Activated gamma-delta T cell treated with Interleukin-2 at 50 U/mL for 16 hours (primary cell): ENCODE measurements at regions not wholly inside any gene's neighbourhood (a gene's known extent, or its start where the extent isn't known, plus 50 kb on each side); places are given as distances from the start of the nearest gene placed in this dataset.

Experiments
- DNase-seq: peaks from one replicate; pipeline ENCODE4 v3.0.0-alpha.2; 2020

- DNase-seq, result no peak
Observed at GRCh38 chr6:105901583-105901982, 184.6 kb upstream of the PRDM1 start.

GRCh38 chr6:105900125-105900937 lies 185.8 kb upstream of the PRDM1 start:
- DNase-seq, result no peak

GRCh38 chr6:105898286-105898685 lies 187.8 kb upstream of the PRDM1 start:
- DNase-seq, result no peak

- no peak for DNase-seq
Observed at GRCh38 chr6:105897131-105897530, 189.0 kb upstream of the PRDM1 start.

DNA sequence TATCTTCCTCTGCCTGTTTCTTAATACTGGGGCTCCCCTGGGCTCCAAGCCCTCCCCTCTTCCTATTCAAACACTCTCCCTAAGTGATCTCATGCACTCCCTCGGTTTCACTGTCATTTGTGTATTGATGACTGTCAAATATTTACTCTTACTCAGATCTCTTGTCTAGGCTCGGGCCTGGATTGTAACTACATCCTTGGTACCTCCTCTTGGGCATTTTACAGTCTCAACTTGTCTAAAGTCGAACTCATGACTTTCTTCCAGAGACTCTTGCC lies 189.4 kb upstream of the PRDM1 start:
- no peak for DNase-seq

DNA sequence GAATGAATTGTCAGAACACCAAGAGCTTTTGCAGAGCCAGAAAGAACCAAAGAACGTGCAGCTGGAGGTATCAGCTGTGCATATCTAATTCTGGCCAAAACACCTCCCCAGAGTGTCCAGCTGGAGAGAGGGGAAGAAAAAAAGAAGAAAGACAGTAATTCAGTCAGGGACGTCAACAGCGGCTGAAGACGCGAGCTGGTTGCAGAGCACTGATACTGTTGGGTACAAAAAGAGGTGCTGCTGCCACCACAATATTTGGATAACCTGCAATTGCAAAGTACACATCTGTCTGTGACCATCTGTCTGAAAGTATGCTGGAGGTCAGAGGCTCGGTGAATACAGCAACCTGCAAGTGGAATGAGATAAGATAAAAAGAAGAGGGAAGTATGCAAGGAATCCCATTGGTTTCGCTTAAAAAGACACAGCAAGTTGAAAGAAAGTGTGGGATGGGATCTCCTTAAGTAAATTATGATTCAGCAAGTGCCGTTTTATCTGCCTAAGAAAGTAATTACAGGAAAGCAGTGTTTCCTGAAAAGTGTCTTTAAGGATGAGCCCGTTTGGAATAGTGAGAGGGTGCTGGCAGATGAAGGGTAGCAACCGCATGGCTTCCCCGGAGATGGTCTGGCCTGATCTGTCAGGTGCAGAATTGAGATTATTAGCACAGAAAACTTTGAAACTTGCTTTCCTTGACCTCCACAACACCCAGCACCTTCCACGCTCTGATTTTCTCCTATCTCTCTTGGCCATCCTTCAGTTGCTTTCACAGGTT lies 189.9 kb upstream of the PRDM1 start:
- DNase-seq, result no peak

DNA sequence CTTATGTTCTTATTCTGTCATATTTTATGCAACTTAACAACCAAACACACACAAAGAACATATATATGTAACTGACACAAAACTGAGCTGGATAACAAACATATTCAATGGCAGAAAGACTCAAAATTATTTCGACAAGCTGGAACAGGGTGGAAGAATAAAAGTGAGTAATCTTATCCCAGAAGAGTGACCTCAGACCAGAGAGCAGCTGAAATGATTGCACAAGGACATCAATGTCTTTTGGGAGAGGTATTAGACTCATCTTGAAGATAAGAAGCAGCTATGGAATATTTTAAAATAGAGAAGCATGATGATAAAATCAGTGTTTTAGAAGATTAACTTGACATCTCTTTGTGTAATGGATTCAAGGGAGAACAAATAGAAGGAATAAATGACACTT lies 191.6 kb upstream of the PRDM1 start:
- no peak for DNase-seq

- no peak for DNase-seq
Observed at GRCh38 chr6:105893741-105894140, 192.4 kb upstream of the PRDM1 start.

GRCh38 chr6:105892577-105893262 lies 193.4 kb upstream of the PRDM1 start:
- DNase-seq, result no peak

GRCh38 chr6:105890521-105891244 lies 195.5 kb upstream of the PRDM1 start:
- DNase-seq, result no peak

- DNase-seq, result no peak
Observed at GRCh38 chr6:105889902-105890301, 196.2 kb upstream of the PRDM1 start.

DNA sequence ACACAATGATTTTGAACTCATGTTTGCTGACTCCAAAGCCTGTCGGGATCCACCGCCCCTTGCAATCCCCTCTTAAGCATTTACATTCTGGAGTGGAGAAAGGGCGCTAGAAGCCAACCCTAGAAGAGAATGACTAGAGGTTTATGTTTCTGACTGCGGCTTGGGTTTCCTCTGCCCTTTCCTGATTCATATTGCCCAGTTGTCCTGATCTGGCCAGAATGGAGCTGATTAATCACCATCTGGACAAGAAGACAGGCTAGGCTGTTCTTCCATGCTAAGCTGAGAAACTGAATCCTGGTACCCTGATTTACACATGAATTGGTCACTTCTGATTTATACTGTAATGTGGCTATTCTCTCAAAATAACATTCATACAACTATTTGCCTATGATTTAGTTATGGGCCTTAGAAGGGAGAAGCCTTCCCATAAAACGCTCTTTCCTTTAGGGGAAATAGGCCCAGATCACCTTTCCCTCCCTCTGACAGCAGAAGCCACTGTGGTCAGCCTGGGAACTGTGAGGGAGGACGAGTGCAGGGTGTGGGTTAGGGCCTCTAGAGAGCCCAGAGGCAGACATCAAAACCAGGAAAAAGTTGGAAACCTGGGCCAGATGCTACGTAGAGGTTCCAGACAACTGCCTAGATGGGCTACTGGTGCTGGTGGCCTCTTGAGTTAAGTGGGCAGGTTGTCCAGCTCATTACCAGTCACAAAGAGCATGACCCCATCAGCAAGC lies 199.2 kb upstream of the PRDM1 start:
- DNase-seq, result no peak

GRCh38 chr6:105886066-105886813 lies 199.9 kb upstream of the PRDM1 start:
- DNase-seq, result no peak

DNA sequence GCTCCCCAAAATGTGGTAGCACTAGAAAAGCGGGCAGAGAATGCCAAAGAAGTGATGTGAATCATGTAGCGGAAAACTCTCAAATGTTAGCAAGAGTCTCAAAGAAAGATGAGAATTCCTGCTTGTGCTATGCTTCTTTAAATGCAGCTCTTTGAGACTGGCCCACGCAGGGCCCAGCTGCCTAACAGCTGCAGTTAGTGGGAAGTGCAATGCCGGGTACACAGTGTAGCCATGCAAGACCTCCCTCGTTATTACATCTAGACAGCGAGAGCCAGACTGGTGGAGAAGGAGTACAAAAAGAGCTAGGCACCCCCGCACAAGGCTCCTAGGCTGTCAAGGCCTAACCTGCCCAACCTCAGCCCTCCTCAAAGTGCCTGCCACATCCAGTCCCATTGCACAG lies 201.7 kb upstream of the PRDM1 start:
- DNase-seq, result no peak

- no peak for DNase-seq
Observed at GRCh38 chr6:105884011-105884410, 202.1 kb upstream of the PRDM1 start.

DNA sequence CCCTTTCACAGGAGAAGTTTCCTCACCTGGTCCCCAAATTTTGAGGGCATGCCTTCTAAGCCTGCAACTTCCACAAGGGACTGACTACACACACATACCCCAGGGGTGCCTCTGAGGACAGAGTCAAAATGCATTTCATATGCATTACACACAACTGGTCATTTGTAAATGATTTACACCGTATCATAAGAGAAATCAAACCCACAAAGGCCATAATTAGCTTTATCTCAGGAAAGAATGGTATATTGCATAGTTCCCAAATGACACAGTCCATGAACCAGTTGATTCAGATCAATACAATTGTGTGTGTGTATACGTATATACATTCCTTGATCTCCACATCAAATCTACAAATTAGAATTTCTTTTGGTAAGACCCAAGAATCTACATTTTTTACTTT lies 203.3 kb upstream of the PRDM1 start:
- no peak for DNase-seq

GRCh38 chr6:105882121-105882803 lies 203.9 kb upstream of the PRDM1 start:
- DNase-seq, result no peak

GRCh38 chr6:105881608-105882007 lies 204.5 kb upstream of the PRDM1 start:
- DNase-seq, result no peak

GRCh38 chr6:105880030-105880492 lies 206.1 kb upstream of the PRDM1 start:
- DNase-seq, result no peak

GRCh38 chr6:105879146-105879545 lies 207.0 kb upstream of the PRDM1 start:
- no peak for DNase-seq

DNA sequence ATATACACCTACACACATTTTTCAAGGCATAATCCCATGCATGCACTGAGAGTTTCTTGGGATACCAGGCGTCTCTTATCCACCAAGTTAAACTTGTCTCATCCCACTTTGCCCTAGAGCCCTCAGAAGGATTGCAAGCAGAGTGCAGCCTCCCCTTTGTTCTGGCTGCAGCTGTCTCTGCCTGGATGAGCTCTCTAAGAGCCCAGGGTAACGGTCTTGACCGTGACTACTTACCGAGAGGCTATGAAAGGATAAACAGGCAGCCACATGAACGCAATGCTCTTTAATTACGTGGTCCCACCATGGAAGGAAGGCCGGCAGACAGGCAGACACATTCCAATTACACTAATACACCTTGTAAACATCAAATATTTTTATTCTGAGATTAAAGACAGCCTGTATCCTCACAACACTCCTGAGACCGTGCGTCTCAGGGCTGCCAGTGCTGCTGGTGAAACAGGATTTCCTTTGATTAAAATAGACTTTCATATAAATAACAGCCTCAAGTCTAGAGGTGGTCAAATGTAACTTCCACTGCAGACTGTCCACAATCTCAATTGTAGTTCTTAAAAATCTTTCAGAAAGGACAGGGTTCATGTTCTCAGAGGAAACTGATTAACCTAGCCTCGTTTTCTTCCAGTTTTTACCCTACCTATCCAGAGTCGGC lies 210.0 kb upstream of the PRDM1 start:
- DNase-seq, result no peak
